AG10803 (cell line): ENCODE measurements at regions not wholly inside any gene's neighbourhood (a gene's known extent, or its start where the extent isn't known, plus 50 kb on each side); places are given as distances from the start of the nearest gene placed in this dataset.
A peak's percentile ranks its signal among the peaks of the same experiment; 100 is the strongest.

Source experiments
- DNase-seq: peaks from one replicate; pipeline ENCODE4 v3.0.0; 2010; ENCODE audit warnings: low read depth
- H3K4me3 ChIP-seq: 2 replicates; pipeline ENCODE4 v1.5.1; 2011; ENCODE audit warnings: mild to moderate bottlenecking, low read length, control low read depth
- CTCF ChIP-seq: conservative IDR thresholded peaks from 2 replicates; pipeline ENCODE4 v1.5.1; 2011; ENCODE audit warnings: mild to moderate bottlenecking, low read length, control low read depth, inconsistent platforms

GRCh38 chr5:74037321-74037720 is 411.3 kb downstream of the ARHGEF28 start:
- TF ChIP-seq CTCF = no peak
- no peak overlapping the region for H3K4me3 ChIP-seq
- DNase-seq = no peak

GRCh38 chr5:74035521-74035937 is 409.5 kb downstream of the ARHGEF28 start:
- peak; percentile 73 for DNase-seq
- H3K4me3 ChIP-seq = no peak overlapping the region
- peak; percentile 68 for TF ChIP-seq CTCF

GRCh38 chr5:74034733-74035132 is 408.7 kb downstream of the ARHGEF28 start:
- peak; percentile 70 for DNase-seq
- no peak for TF ChIP-seq CTCF
- no peak overlapping the region for H3K4me3 ChIP-seq

GRCh38 chr5:74032617-74033016 is 406.6 kb downstream of the ARHGEF28 start:
- H3K4me3 ChIP-seq = no peak overlapping the region
- no peak for DNase-seq
- TF ChIP-seq CTCF = no peak

- no peak overlapping the region for H3K4me3 ChIP-seq
- DNase-seq = no peak
- no peak for TF ChIP-seq CTCF
Measured at GRCh38 chr5:74031536-74031935, 405.5 kb downstream of the ARHGEF28 start.

GRCh38 chr5:74030821-74031220 is 404.8 kb downstream of the ARHGEF28 start:
- H3K4me3 ChIP-seq = no peak overlapping the region
- DNase-seq = no peak
- TF ChIP-seq CTCF = no peak

GRCh38 chr5:74030371-74030770 is 404.4 kb downstream of the ARHGEF28 start:
- no peak for TF ChIP-seq CTCF
- no peak for DNase-seq
- no peak overlapping the region for H3K4me3 ChIP-seq
